Tibial artery (tissue), 4 donors: ENCODE measurements at regions not wholly inside any gene's neighbourhood (a gene's known extent, or its start where the extent isn't known, plus 50 kb on each side); places are given as distances from the start of the nearest gene placed in this dataset.

Experiments
- DNase-seq, 2 donors: peaks; one replicate each; pipeline ENCODE4 v3.0.0-alpha.2; 2019
- H3K27ac ChIP-seq, 2 donors: fragments of 200-600 bp; sonication (generic) in 1 of 2; 1 replicate in 1 of 2; 2 replicates in 1 of 2; pipeline ENCODE4 v1.5.1; 2018 to 2019; ENCODE audit warnings: mild to moderate bottlenecking in 1 of 2
- H3K27me3 ChIP-seq, 2 donors: fragments of 200-600 bp; sonication (generic) in 1 of 2; one replicate each; pipeline versions ENCODE4 v1.5.1 to v1.6.0; 2016 to 2019
- H3K36me3 ChIP-seq, 3 donors: fragments of 200-600 bp; sonication (generic) in 2 of 3; one replicate each; pipeline ENCODE4 v1.5.1; 2016 to 2019; ENCODE audit warnings: mild to moderate bottlenecking in 2 of 3
- H3K4me1 ChIP-seq, 4 donors: fragments of 200-600 bp; sonication (generic) in 2 of 4; 1 replicate in 3 of 4; 2 replicates in 1 of 4; pipeline ENCODE4 v1.5.1; 2016 to 2019
- H3K4me3 ChIP-seq, 2 donors: fragments of 200-600 bp; sonication (generic) in 1 of 2; 1 replicate in 1 of 2; 2 replicates in 1 of 2; pipeline ENCODE4 v1.5.1; 2018 to 2019; ENCODE audit warnings: mild to moderate bottlenecking in 2 of 2
- H3K9me3 ChIP-seq, 3 donors: fragments of 200-600 bp; sonication (generic) in 1 of 3; one replicate each; pipeline ENCODE4 v1.5.1; 2016 to 2019
- CTCF ChIP-seq, 2 experiments: fragments of 200-600 bp in 1 of 2; fragments of 450-650 bp in 1 of 2; IDR thresholded peaks; one replicate each; pipeline ENCODE4 v1.5.1; 2017 to 2019; ENCODE audit warnings: antibody characterized with exemption in 2 of 2, mild to moderate bottlenecking in 1 of 2, moderate library complexity in 1 of 2
- intact Hi-C: fragments of 100-400 bp; cut with DNase I; formaldehyde crosslinking; loops from one replicate; pipeline ENCODE4 v1.15.0; 2023; ENCODE audit warnings: low total_unique reads

- H3K9me3 ChIP-seq = peaks cover 0 to 7% (median 6%) of the 10 kb centered on the region in 3 donors
- no peak for DNase-seq
- no peaks in the 10 kb centered on the region for H3K4me1 ChIP-seq
- H3K36me3 ChIP-seq = no peaks in the 10 kb centered on the region
- no peak overlapping the region for H3K27ac ChIP-seq
- H3K27me3 ChIP-seq = no peaks in the 10 kb centered on the region
- no peak for TF ChIP-seq CTCF (IDR thresholded peaks at IDR 0.05)
- no peak overlapping the region for H3K4me3 ChIP-seq
- intact Hi-C loops = no loop called here
These were observed 806.2 kb upstream of the EEF2KMT start for GRCh38 chr16:5903832-5904231.

DNA sequence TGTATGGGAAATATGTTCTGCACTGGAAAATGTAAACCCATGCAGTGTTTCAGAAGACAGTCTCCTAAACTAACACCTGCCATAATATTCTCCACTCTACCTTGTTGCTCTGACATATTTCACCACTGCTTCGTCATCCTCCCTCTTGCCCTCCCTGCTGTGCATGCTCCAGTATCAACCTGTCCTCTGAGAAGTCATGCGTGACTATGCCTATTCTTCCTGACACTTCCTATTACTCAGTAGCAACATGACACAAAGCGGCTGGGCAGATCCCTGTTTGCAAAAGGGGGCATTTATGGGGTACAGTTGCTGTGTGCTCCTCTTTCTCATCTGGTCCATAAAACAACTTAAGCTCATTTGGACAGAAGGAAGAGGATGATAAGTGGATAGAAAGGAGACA is 805.6 kb upstream of the EEF2KMT start:
- intact Hi-C loops = no loop called here
- Histone ChIP-seq H3K9me3 (peaks cover 0 to 7% (median 6%) of the 10 kb centered on the region in 3 donors), H3K4me1 (no peaks in the 10 kb centered on the region), H3K27me3 (no peaks in the 10 kb centered on the region), H3K27ac (no peak overlapping the region), H3K4me3 (no peak overlapping the region), H3K36me3 (no peaks in the 10 kb centered on the region)
- DNase-seq = no peak
- TF ChIP-seq CTCF (IDR thresholded peaks at IDR 0.05) = no peak

GRCh38 chr16:5900046-5900445 is 802.5 kb upstream of the EEF2KMT start:
- no peak for DNase-seq
- H3K4me3 ChIP-seq = no peak overlapping the region
- no peak overlapping the region for H3K27ac ChIP-seq
- peaks cover 0 to 7% (median 6%) of the 10 kb centered on the region in 3 donors for H3K9me3 ChIP-seq
- intact Hi-C loops = no loop called here
- no peaks in the 10 kb centered on the region for H3K4me1 ChIP-seq
- no peak for TF ChIP-seq CTCF (IDR thresholded peaks at IDR 0.05)
- no peaks in the 10 kb centered on the region for H3K27me3 ChIP-seq
- H3K36me3 ChIP-seq = no peaks in the 10 kb centered on the region

DNA sequence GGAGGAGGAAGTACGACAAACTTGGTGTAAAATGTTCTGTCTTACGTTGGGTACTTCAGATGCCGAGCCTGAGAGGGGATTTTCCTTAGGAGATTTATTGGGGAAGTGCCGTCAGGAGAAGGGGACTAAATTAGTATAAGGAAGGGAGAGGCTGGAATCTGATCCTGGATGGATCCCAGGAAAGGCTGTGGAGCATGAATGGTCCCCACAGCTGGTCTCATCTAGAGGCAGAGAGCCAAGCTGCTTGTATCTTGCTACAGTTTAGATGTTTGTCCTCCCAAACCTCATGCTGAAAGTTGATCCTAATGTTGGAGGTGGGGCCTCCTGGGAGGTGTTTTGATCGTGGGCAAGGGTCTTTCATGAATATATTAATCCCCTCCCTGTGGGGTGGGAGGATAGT is 798.4 kb upstream of the EEF2KMT start:
- no peak for TF ChIP-seq CTCF (IDR thresholded peaks at IDR 0.05)
- peaks cover 0 to 7% (median 6%) of the 10 kb centered on the region in 3 donors for H3K9me3 ChIP-seq
- DNase-seq = no peak
- no peaks in the 10 kb centered on the region for H3K36me3 ChIP-seq
- H3K4me3 ChIP-seq = no peak overlapping the region
- H3K27ac ChIP-seq = no peak overlapping the region
- intact Hi-C loops = no loop called here
- H3K27me3 ChIP-seq = no peaks in the 10 kb centered on the region
- H3K4me1 ChIP-seq = no peaks in the 10 kb centered on the region

DNA sequence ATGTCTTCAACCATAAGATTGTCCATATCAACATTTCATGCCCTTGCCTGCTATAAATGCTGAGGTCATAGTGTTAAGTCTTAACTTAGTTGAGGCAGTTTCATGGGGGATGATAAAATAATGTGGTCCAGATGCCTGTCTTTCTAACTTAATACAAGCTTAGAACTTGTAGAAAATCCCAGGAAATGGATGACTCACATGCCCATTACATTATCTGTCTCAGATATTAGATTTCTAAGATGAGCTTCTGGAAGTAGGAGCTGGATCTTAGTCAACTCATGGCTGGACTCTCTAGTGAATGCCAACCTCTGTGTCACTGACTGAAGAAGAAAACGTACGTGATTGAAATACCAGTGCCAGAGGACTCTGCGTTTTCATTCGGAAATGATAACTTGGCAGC is 797.5 kb upstream of the EEF2KMT start:
- no peak for TF ChIP-seq CTCF (IDR thresholded peaks at IDR 0.05)
- intact Hi-C loops = no loop called here
- no peak overlapping the region for H3K4me3 ChIP-seq
- no peaks in the 10 kb centered on the region for H3K36me3 ChIP-seq
- no peak for DNase-seq
- no peaks in the 10 kb centered on the region for H3K27me3 ChIP-seq
- no peak overlapping the region for H3K27ac ChIP-seq
- no peaks in the 10 kb centered on the region for H3K4me1 ChIP-seq
- peaks cover 0 to 1% (median 0%) of the 10 kb centered on the region in 3 donors for H3K9me3 ChIP-seq

GRCh38 chr16:5891296-5891695 is 793.7 kb upstream of the EEF2KMT start:
- Histone ChIP-seq H3K27me3 (peaks cover 0 to 2% of the 10 kb centered on the region in 2 donors), H3K36me3 (no peaks in the 10 kb centered on the region), H3K27ac (no peak overlapping the region), H3K4me1 (no peaks in the 10 kb centered on the region), H3K4me3 (no peak overlapping the region), H3K9me3 (no peaks in the 10 kb centered on the region)
- intact Hi-C loops = no loop called here
- TF ChIP-seq CTCF (IDR thresholded peaks at IDR 0.05) = no peak
- DNase-seq = no peak
